ENCODE measurements at regions not wholly inside any gene's neighbourhood (a gene's known extent, or its start where the extent isn't known, plus 50 kb on each side); places are given as distances from the start of the nearest gene placed in this dataset.

DNA sequence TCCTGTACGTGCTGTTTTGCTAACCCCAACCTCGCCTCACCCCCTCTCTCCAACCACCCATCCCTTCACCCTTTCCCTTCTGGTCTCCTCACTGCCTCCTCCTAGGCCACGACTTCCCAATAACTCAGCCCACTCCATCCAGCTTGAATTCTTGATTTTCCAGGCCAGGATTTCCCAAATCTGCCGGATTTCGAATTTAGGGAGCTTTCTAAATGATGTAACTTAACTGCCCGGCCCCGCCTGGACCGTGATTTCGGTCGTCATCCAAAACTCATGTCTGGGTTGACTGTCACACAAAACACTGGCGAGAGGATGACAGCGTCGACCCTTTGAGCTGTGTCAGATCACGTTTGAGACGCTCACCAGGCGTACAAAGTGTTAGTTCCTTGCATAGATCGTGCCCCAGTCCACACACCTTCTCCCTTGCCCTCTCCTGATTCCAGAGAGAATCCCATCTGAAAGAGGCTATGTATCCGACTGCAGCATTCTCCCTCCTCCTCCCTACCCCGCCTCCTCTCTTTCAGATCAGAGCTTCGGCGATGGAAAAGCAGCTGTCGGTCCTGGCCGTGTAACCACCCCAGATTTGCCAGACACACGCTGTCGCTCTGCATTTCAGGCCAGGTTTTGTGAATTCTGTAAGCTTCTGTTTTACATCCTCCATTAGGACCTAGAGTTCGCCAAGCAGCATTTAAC, 168.2 kb downstream of the GPX5 start:
- TF ChIP-seq, protein P1, sequence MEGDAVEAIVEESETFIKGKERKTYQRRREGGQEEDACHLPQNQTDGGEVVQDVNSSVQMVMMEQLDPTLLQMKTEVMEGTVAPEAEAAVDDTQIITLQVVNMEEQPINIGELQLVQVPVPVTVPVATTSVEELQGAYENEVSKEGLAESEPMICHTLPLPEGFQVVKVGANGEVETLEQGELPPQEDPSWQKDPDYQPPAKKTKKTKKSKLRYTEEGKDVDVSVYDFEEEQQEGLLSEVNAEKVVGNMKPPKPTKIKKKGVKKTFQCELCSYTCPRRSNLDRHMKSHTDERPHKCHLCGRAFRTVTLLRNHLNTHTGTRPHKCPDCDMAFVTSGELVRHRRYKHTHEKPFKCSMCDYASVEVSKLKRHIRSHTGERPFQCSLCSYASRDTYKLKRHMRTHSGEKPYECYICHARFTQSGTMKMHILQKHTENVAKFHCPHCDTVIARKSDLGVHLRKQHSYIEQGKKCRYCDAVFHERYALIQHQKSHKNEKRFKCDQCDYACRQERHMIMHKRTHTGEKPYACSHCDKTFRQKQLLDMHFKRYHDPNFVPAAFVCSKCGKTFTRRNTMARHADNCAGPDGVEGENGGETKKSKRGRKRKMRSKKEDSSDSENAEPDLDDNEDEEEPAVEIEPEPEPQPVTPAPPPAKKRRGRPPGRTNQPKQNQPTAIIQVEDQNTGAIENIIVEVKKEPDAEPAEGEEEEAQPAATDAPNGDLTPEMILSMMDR (IDR thresholded peaks at IDR 0.05; ENCODE audit: insufficient read depth, low read depth, low read length) = no peak
- H3K36me3 ChIP-seq (ENCODE audit: control insufficient read depth, insufficient read depth, low read length) = no peaks in the 10 kb centered on the region
- DNase-seq (ENCODE audit: low read depth) = no peak
- no peak overlapping the region for H3K4me3 ChIP-seq (ENCODE audit: low read depth, low read length)
- peaks cover 32% of the 10 kb centered on the region for H3K27me3 ChIP-seq (ENCODE audit: control insufficient read depth, insufficient read depth, low read length)
- CTCF ChIA-PET = interaction anchor here (0.5 to 1.0 kb wide), 3 partner anchors 9 to 322 kb away, joined by 3 to 4 read pairs (median 3); no protein-coding TSS in a partner anchor
- POLR2A ChIA-PET = no interaction called here

DNA sequence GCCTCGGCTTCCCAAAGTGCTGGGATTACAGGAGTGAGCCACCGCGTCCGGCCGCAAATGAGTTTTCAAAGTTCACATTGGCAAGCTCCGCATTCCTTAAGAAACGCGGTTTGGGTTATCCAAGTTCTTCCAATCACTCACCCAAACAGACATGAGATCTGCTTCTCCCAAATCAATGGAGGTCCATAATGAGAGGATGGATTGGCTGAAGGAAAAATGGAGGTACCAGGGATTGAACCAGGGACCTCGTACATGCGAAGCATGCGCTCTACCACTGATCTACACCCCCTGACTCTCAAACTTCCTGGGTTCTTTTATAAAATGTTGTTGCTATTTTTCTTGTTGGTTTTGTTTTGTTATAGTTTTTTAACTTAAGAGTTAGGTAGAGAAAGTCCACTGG, 170.0 kb downstream of the GPX5 start:
- POLR2A ChIA-PET = no interaction called here
- no peak overlapping the region for H3K4me3 ChIP-seq (ENCODE audit: low read depth, low read length)
- DNase-seq (ENCODE audit: low read depth) = no peak
- peaks cover 29% of the 10 kb centered on the region for H3K27me3 ChIP-seq (ENCODE audit: control insufficient read depth, insufficient read depth, low read length)
- CTCF ChIA-PET = interaction anchor here (2.0 kb wide), 1 partner anchor 320 kb away, joined by 8 read pairs; no protein-coding TSS in a partner anchor
- H3K36me3 ChIP-seq (ENCODE audit: control insufficient read depth, insufficient read depth, low read length) = no peaks in the 10 kb centered on the region
- TF ChIP-seq, protein P1 (IDR thresholded peaks at IDR 0.05; ENCODE audit: insufficient read depth, low read depth, low read length) = no peak

DNA sequence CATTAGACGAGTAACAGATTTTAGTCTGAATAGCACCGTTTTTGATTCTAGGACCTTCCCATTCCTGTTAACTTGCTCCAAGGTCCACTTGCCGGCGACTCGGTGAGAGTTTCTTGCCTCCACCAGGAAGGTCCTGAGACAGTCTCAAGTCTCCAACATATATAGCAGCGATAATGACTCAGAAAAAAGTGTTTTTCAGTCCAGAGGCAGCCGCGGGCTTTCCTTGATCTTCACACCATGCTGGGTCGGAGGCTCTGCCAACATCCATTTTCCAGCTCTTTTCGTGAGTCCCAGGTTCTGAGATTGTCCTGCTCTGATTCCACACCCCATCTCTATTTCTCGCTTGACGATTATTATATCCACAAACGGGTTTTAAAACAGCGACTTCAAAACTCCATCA, 170.5 kb downstream of the GPX5 start:
- H3K4me3 ChIP-seq (ENCODE audit: low read depth, low read length) = no peak overlapping the region
- TF ChIP-seq, protein P1 (IDR thresholded peaks at IDR 0.05; ENCODE audit: insufficient read depth, low read depth, low read length) = no peak
- ChIA-PET POLR2A (no interaction called here), CTCF (interaction anchor here (2.0 kb wide), 1 partner anchor 320 kb away, joined by 8 read pairs; no protein-coding TSS in a partner anchor)
- no peak for DNase-seq (ENCODE audit: low read depth)
- peaks cover 29% of the 10 kb centered on the region for H3K27me3 ChIP-seq (ENCODE audit: control insufficient read depth, insufficient read depth, low read length)
- H3K36me3 ChIP-seq (ENCODE audit: control insufficient read depth, insufficient read depth, low read length) = no peaks in the 10 kb centered on the region

DNA sequence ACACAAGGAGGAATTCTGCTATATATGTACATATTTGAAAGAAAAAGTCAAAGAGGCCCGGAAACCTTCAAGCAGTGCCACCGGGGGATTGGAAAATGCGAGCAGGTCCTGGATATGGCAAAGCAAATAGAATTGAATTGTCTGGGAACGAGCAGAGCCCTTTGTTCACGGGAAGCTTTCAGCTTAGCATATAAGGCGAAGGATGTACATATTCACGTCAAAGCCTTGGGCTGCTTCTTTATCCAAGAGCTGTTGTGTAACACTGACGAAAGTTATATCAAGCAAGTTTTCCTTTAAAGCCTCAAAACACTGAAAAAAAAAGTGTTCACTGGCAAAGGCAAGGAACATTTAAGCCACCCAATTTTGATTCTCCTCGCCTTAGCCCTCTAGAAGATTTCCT, 171.0 kb downstream of the GPX5 start:
- POLR2A ChIA-PET = no interaction called here
- Histone ChIP-seq H3K36me3 (ENCODE audit: control insufficient read depth, insufficient read depth, low read length) (no peaks in the 10 kb centered on the region), H3K27me3 (ENCODE audit: control insufficient read depth, insufficient read depth, low read length) (peaks cover 29% of the 10 kb centered on the region), H3K4me3 (ENCODE audit: low read depth, low read length) (no peak overlapping the region)
- TF ChIP-seq, protein P1 (IDR thresholded peaks at IDR 0.05; ENCODE audit: insufficient read depth, low read depth, low read length) = no peak
- CTCF ChIA-PET = interaction anchor here (2.0 kb wide), 1 partner anchor 319 kb away, joined by 8 read pairs; no protein-coding TSS in a partner anchor
- DNase-seq (ENCODE audit: low read depth) = no peak

DNA sequence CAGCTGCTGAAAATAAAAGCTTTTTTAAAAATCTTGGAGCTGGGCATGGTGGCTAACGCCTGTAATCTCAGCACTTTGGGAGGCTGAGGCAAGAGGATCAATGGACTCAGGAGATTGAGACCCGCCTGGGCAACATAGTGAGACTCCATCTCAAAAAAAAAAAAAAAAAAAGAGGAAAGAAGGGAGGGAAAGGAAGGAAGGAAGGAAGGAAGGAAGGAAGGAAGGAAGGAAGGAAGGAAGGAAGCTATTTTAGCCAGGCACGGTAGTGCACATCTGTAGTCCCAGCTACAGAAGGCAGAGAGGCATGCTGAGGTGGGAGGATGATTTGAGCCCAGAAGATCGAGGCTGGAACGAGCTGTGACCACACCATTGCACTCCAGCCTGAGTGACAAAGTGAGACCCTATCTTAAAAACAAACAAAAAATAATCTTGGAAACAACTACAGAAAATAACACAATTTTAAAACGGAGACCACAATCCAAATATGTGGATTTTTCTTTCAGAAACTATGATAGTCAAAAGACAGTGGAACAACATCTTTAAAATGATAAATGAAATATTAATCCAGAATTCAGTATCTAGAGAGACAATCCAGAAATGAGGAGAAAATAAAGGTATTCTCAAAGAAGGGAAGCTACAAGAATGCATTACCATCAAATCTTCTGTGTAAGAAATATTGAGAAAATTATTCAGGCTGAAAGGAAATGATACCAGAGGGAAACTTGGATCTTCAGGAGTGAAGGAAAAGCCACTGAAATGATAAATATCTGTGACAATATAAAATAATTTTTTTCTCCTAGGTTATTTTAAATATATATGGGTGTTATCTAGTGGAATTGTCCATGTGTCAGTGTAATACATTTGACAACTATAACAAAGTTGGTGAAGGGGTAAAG, 182.0 kb downstream of the GPX5 start:
- H3K4me3 ChIP-seq (ENCODE audit: low read depth, low read length) = no peak overlapping the region
- H3K27me3 ChIP-seq (ENCODE audit: control insufficient read depth, insufficient read depth, low read length) = no peaks in the 10 kb centered on the region
- DNase-seq (ENCODE audit: low read depth) = no peak
- ChIA-PET CTCF (interaction anchor here (0.6 kb wide), 1 partner anchor 90 kb away, joined by 6 read pairs; no protein-coding TSS in a partner anchor), POLR2A (no interaction called here)
- no peaks in the 10 kb centered on the region for H3K36me3 ChIP-seq (ENCODE audit: control insufficient read depth, insufficient read depth, low read length)
- TF ChIP-seq, protein P1 (IDR thresholded peaks at IDR 0.05; ENCODE audit: insufficient read depth, low read depth, low read length) = no peak
